GM21447 (cell line): ENCODE measurements at regions not wholly inside any gene's neighbourhood (a gene's known extent, or its start where the extent isn't known, plus 50 kb on each side); places are given as distances from the start of the nearest gene placed in this dataset.
"Not testable (repeated sequence)": the region's sequence is repeated elsewhere in the genome, so short reads cannot be mapped to it uniquely, and the experiment has no call there.

Experiments
- ATAC-seq: cut with Tn5 transposase; IDR thresholded peaks from one replicate; pipeline ENCODE4 v1.9.1; 2021; ENCODE audit not compliant: unreplicated experiment

- no peak for ATAC-seq
Observed at GRCh38 chr1:219731771-219732170, 118.9 kb upstream of the ZC3H11B start.

GRCh38 chr1:219726480-219727272 is 113.8 kb upstream of the ZC3H11B start:
- ATAC-seq = no peak

GRCh38 chr1:219724440-219724839 is 111.5 kb upstream of the ZC3H11B start:
- ATAC-seq = no peak

GRCh38 chr1:219717536-219717935 is 104.6 kb upstream of the ZC3H11B start:
- ATAC-seq = no peak

- no peak for ATAC-seq
Observed at GRCh38 chr1:219716611-219717114, 103.8 kb upstream of the ZC3H11B start.

- no peak for ATAC-seq
Observed at GRCh38 chr1:219713981-219714381, 101.1 kb upstream of the ZC3H11B start.

GRCh38 chr1:219712506-219712905 is 99.6 kb upstream of the ZC3H11B start:
- no peak for ATAC-seq

- ATAC-seq = no peak
Observed at GRCh38 chr1:219710529-219711194, 97.8 kb upstream of the ZC3H11B start.

GRCh38 chr1:219708919-219709543 is 96.1 kb upstream of the ZC3H11B start:
- ATAC-seq = no peak

GRCh38 chr1:219707885-219708284 is 95.0 kb upstream of the ZC3H11B start:
- ATAC-seq = not testable (repeated sequence)

GRCh38 chr1:219704331-219704730 is 91.4 kb upstream of the ZC3H11B start:
- not testable (repeated sequence) for ATAC-seq

GRCh38 chr1:219703368-219703639 is 90.4 kb upstream of the ZC3H11B start:
- no peak for ATAC-seq

- ATAC-seq = no peak
Observed at GRCh38 chr1:219701476-219701875, 88.6 kb upstream of the ZC3H11B start.

- ATAC-seq = no peak
Observed at GRCh38 chr1:219699870-219700269, 87.0 kb upstream of the ZC3H11B start.

- no peak for ATAC-seq
Observed at GRCh38 chr1:219697682-219698081, 84.8 kb upstream of the ZC3H11B start.

- no peak for ATAC-seq
Observed at GRCh38 chr1:219692981-219693380, 80.1 kb upstream of the ZC3H11B start.

GRCh38 chr1:219689774-219690173 is 76.9 kb upstream of the ZC3H11B start:
- ATAC-seq = no peak

GRCh38 chr1:219687779-219688178 is 74.9 kb upstream of the ZC3H11B start:
- ATAC-seq = no peak

- no peak for ATAC-seq
Observed at GRCh38 chr1:219686171-219686570, 73.3 kb upstream of the ZC3H11B start.

- ATAC-seq = no peak
Observed at GRCh38 chr1:219682788-219683187, 69.9 kb upstream of the ZC3H11B start.

- ATAC-seq = no peak
Observed at GRCh38 chr1:219681876-219682275, 69.0 kb upstream of the ZC3H11B start.
